GM18870 (cell line): ENCODE measurements at regions not wholly inside any gene's neighbourhood (a gene's known extent, or its start where the extent isn't known, plus 50 kb on each side); places are given as distances from the start of the nearest gene placed in this dataset.

Experiments used
- ATAC-seq: cut with Tn5 transposase; IDR thresholded peaks from one replicate; pipeline ENCODE4 v1.9.1; 2021; ENCODE audit warnings: moderate library complexity; ENCODE audit not compliant: unreplicated experiment

DNA sequence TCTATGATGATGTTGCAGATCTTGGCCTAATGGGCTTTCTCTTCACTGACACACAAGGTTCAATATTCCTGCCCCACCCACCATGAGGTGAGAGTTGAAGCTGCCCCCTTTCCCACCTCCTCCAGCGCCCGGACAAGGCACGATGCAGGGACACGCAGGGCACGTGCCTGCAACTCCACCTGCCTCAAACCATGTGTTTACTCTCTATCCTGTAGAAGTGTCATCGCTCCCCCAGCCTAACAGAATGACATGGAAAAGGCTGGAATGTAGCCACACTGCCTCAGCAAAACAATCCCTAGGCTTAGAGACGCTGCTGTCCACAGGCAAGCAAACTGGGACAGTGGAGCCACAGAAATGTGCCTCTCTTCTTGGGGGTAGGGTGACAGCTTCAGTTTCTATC, 92.9 kb upstream of the SOD1 start:
- no peak for ATAC-seq

DNA sequence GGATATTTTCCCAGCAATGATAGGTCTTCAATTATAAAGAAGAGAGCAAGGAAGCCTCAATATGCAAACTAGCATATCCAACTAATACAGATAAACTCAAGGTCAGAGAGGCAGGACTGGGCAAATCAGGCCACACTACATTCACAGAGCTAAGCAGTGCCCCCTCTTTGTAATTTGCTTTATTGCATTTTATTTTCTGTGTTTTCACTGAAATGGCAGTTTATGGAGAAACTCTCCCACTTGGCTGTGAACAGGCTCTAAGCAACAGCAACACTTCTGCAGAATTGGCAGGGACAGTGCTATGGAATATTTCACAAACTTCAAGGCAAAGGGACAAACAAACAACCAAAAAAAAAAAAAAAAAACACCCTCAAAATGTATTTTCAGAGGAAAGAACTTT, 93.4 kb upstream of the SOD1 start:
- no peak for ATAC-seq

DNA sequence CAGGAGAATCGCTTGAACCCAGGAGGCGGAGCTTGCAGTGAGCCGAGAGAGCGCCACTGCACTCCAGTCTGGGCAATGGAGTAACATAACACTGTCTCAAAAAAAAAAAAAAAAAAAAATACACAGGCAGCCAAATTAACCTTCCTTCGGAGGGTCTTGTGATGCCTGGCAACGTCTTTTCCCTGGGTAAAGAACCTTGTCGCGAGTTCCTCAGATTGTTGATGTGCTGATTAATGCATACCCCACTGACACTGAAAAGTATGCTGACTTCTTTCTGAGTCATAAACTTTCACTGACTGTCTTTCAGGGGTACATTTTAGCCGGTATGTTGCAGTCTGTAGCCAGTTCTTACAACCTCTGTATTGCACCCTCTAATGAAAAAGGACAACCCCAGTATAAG, 95.1 kb upstream of the SOD1 start:
- no peak for ATAC-seq

DNA sequence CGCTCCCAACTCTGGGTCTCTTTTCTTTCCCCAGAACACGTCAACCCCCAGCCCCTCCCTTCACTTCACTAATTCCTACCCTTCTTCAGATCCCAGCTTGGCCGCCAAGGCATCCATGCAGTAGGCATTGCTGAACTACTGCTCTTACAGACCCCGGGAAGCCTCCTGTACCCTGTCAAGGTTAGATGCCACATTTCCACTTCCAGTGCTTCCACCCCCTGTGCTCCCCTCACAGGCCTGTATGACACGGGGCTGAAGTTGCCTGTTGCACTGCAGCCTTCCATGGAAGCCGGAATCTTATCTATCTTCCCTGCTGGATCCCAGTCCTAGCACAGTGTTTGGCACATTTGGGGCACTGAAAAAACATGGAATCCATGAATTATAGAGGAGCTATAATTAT, 99.0 kb upstream of the SOD1 start:
- no peak for ATAC-seq

- peak; percentile 66 for ATAC-seq
Observed at GRCh38 chr21:31559368-31560119, 99.9 kb upstream of the SOD1 start.

- peak; percentile 60 for ATAC-seq
Observed at GRCh38 chr21:31558962-31559367, 100.5 kb upstream of the SOD1 start.

GRCh38 chr21:31558189-31558961, 101.1 kb upstream of the SOD1 start:
- ATAC-seq = no peak

- ATAC-seq = no peak
Observed at GRCh38 chr21:31557421-31558188, 101.9 kb upstream of the SOD1 start.

- ATAC-seq = no peak
Observed at GRCh38 chr21:31556662-31557061, 102.8 kb upstream of the SOD1 start.

GRCh38 chr21:31555741-31556191, 103.7 kb upstream of the SOD1 start:
- ATAC-seq = no peak

DNA sequence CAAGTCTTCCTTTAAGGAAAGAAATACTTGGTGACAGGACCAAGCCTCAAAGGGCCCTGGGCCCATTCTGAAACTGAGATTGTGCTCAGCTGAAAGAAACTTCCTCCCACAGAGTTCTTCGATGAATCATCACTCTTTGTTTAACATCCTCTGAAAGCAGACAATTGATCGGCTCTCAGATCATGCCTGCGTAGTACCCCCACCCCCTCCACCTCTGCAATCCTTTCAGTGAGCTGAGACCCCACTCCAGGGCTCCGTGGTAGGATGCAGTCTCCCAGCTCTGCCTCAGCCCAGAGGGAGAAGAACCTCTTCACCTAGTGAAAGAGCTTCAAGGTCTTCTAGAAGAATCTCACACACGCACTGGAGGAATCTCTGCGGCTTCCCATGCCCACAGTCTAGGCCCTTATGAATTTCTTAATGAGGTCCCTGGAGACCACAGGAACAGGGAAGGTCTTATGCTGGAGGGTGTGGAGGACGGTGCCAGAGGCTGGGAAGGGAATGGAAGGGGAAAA, 104.9 kb upstream of the SOD1 start:
- peak; percentile 86 for ATAC-seq

GRCh38 chr21:31553926-31554325, 105.6 kb upstream of the SOD1 start:
- ATAC-seq = no peak

DNA sequence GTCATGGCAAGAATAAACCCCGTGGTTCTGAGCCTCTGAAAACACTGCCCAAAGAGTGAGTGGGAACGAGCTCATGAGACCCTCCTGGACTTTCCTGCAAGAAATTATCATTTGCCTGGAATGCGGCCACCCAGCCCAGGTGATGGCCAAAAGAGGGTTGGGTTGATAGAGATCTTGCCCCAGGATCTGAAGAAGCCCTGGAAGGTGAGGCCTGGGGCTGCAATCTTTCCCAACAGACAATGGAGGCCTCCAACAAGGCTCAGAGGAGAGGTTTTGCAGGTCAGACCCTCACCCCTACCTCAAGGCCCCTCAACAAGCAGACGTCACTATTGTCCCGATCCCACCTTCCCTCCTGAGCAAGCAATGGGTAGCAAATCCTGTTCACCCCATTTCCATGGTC, 106.0 kb upstream of the SOD1 start:
- ATAC-seq = no peak

- no peak for ATAC-seq
Observed at GRCh38 chr21:31552826-31553225, 106.7 kb upstream of the SOD1 start.

DNA sequence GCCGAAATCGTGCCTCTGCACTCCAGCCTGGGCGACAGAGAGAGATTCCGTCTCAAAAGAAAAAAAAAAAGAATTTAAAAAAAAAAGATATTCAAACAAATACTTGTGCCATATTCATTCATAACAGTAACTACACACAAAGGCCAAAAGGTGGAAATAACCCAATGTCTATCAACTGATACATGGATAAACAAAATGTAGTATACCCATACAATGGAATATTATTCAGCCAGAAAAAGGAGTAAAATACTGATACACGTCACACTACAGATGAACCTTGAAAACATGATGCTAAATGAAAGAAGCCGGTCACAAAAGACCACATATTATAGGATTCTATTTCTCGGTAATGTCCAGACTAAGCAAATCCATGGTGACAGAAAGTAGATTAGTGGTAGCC, 109.4 kb upstream of the SOD1 start:
- no peak for ATAC-seq

- no peak for ATAC-seq
Observed at GRCh38 chr21:31548688-31549087, 110.8 kb upstream of the SOD1 start.

DNA sequence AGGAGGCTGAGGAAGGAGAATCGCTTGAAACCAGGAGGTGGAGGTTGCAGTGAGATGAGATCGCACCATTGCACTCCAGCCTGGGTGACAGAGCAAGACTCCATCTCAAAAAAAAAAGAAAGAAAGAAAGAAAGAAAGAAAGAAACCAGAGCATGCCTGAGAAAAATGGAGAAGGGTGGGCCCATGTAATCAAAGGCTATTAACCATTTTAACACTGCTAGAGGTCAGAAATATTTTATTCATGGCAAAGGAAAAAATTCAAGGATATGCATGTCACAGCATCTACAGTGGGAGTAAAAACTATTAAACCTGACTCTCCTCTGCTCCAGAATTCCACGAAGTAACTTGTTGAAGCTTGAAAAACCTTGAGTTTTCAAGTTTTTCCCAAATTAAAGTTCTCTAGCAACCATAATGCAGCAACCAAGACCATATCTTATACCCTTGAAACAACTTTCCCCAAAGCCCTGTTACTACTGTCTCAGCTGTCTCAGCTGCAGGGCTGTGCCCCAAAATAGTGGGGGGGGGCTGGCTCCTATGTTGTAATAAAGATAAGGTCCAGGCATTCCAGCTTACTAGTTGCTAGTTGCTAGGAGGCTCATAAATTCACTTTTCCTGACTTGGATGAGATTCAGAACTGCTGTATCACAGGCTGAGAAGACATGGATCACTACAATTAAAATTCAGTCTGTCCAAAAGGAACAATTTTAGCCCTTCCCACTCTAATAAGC, 112.9 kb upstream of the SOD1 start:
- no peak for ATAC-seq

DNA sequence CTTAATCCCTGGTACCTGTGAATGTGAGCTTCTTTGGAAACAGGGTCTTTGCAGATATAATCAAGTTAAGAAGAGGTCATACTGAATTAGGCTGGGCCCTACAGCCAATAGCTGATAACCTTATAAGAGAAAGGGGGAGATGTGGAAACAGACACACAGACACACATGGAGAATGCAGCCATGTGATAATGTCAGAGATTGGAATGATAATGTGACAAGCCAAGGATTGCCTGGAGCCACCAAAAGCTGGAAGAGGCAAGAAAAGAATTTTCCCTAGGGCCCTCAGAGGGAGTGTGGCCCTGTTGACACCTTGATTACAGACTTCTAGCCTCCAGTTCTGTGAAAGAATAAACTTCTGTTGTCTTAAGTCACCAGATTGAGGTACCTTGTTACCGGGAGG, 114.5 kb upstream of the SOD1 start:
- no peak for ATAC-seq

- ATAC-seq = no peak
Observed at GRCh38 chr21:31543191-31543590, 116.3 kb upstream of the SOD1 start.

DNA sequence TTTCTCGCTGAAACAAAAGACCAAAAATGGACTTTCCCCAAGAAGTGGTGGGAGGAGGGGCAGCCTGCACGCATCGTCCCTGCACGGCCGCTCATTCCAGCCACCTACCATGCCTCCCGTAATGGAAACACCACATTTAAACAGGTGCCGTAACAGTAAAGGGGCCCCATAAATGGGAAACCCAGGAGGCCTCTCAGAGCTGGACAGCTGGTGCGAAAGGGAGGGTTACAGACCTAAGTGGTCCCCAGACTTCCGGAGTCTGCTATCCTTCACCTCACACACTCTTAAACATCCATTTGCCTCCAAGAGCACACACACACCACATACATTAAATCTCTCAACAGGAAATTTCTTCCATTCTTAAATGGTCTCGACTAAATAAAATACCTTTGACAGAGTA, 120.7 kb upstream of the SOD1 start:
- no peak for ATAC-seq
